Glutamatergic neuron (in vitro differentiated cells): ENCODE measurements at regions not wholly inside any gene's neighbourhood (a gene's known extent, or its start where the extent isn't known, plus 50 kb on each side); places are given as distances from the start of the nearest gene placed in this dataset.
"Not testable (repeated sequence)": the region's sequence is repeated elsewhere in the genome, so short reads cannot be mapped to it uniquely, and the experiment has no call there.

Experiments
- DNase-seq: peaks from one replicate; pipeline ENCODE4 v3.0.0; 2022
- H3K27ac Mint-ChIP-seq: one replicate; pipeline ENCODE4 v1.8.0; 2020; ENCODE audit warnings: mild to moderate bottlenecking, mixed read lengths, inconsistent platforms; ENCODE audit not compliant: unreplicated experiment
- H3K27me3 Mint-ChIP-seq: one replicate; pipeline ENCODE4 v1.8.0; 2020; ENCODE audit warnings: mild to moderate bottlenecking, moderate library complexity, mixed read lengths, inconsistent platforms; ENCODE audit not compliant: unreplicated experiment
- H3K36me3 Mint-ChIP-seq: one replicate; pipeline ENCODE4 v1.8.0; 2020; ENCODE audit warnings: mild to moderate bottlenecking, mixed read lengths, inconsistent platforms; ENCODE audit not compliant: unreplicated experiment
- H3K4me1 Mint-ChIP-seq: one replicate; pipeline ENCODE4 v1.8.0; 2020; ENCODE audit warnings: mild to moderate bottlenecking, low read depth, mixed read lengths, inconsistent platforms; ENCODE audit not compliant: unreplicated experiment
- H3K4me3 Mint-ChIP-seq: one replicate; pipeline ENCODE4 v1.8.0; 2020; ENCODE audit warnings: mild to moderate bottlenecking, mixed read lengths, inconsistent platforms; ENCODE audit not compliant: unreplicated experiment
- H3K9me3 Mint-ChIP-seq: one replicate; pipeline ENCODE4 v1.8.0; 2020; ENCODE audit warnings: mild to moderate bottlenecking, moderate library complexity, mixed read lengths, inconsistent platforms; ENCODE audit not compliant: unreplicated experiment
- TF ChIP-seq, protein P1 (sequence below): fragments of 200-600 bp; sonication (generic); IDR thresholded peaks from one replicate; pipeline ENCODE4 v1.5.0; 2021; ENCODE audit not compliant: partially characterized antibody, unreplicated experiment

DNA sequence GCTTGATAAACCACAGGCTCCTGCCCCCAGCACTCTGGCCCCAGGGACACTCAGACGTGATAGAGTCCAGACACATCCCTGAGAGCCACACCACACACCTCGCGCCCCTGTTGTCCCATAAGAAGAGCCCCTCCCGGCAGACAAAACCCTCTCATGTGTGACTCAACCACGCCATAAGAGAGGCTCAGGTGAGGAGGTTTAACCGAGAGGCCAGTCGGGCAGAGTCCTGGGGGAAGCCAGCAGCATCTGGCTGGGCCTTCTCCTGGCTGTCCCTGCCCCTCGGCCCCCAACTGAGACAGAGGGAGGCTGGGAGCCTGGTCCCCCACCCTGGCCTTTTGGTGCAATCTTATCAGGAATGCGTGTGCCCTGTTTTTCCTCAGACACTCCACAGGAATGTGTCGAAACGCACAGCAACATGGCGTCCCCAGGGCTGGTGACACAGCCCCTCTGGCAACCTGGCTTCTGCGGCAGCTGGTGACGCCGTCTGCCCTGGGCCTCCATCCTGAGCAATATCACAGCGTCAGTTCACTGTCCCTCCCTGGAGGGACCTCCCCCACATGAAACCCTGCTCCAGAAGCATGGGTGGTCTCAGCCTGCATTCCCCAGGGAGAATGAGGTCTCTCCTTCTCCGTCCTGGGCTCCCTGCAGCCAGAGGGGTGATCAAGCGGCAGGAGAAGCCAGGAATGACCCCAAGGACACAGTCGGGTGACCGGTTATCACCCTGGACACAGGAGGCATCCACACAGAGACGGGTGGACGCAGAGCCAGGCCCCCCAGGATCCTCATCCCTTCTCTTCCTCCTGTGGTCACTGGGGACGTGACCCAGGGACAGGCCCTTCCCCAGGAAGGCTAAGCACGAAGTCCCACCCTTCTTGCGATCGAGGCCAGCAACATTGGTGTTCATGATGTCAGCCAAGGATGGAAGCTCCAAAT lies 156.6 kb upstream of the AFDN start:
- Mint-ChIP-seq H3K36me3 (peaks cover 5% of the 10 kb centered on the region), H3K27ac (peak overlapping the region; percentile 43), H3K4me1 (peaks cover 41% of the 10 kb centered on the region), H3K27me3 (peaks cover 14% of the 10 kb centered on the region), H3K4me3 (no peak overlapping the region), H3K9me3 (peaks cover 17% of the 10 kb centered on the region)
- no peak for DNase-seq
- TF ChIP-seq, protein P1, sequence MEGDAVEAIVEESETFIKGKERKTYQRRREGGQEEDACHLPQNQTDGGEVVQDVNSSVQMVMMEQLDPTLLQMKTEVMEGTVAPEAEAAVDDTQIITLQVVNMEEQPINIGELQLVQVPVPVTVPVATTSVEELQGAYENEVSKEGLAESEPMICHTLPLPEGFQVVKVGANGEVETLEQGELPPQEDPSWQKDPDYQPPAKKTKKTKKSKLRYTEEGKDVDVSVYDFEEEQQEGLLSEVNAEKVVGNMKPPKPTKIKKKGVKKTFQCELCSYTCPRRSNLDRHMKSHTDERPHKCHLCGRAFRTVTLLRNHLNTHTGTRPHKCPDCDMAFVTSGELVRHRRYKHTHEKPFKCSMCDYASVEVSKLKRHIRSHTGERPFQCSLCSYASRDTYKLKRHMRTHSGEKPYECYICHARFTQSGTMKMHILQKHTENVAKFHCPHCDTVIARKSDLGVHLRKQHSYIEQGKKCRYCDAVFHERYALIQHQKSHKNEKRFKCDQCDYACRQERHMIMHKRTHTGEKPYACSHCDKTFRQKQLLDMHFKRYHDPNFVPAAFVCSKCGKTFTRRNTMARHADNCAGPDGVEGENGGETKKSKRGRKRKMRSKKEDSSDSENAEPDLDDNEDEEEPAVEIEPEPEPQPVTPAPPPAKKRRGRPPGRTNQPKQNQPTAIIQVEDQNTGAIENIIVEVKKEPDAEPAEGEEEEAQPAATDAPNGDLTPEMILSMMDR: no peak

DNA sequence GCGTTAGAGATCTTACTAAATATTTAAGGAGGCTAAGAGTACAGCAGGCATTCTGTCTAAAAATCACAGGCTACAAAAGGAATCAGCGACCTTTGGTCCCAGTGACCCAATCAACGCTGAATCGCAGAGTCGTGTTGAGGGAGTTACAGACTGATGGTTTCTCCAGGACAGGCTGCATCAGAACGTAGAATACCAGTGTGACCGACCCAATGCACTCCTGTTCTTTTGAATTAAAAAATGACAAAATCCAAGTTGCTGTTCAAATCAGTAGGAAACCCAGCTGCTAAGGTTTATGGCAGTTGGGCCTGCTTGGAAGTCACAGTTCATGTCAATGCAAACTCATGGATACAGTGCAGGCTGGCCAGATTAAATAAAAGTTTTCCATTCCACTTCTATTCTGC lies 155.8 kb upstream of the AFDN start:
- TF ChIP-seq, protein P1: no peak
- no peak overlapping the region for H3K4me3 Mint-ChIP-seq
- DNase-seq: no peak
- peaks cover 39% of the 10 kb centered on the region for H3K4me1 Mint-ChIP-seq
- no peak overlapping the region for H3K27ac Mint-ChIP-seq
- peaks cover 5% of the 10 kb centered on the region for H3K36me3 Mint-ChIP-seq
- H3K9me3 Mint-ChIP-seq: peaks cover 17% of the 10 kb centered on the region
- H3K27me3 Mint-ChIP-seq: peaks cover 15% of the 10 kb centered on the region

DNA sequence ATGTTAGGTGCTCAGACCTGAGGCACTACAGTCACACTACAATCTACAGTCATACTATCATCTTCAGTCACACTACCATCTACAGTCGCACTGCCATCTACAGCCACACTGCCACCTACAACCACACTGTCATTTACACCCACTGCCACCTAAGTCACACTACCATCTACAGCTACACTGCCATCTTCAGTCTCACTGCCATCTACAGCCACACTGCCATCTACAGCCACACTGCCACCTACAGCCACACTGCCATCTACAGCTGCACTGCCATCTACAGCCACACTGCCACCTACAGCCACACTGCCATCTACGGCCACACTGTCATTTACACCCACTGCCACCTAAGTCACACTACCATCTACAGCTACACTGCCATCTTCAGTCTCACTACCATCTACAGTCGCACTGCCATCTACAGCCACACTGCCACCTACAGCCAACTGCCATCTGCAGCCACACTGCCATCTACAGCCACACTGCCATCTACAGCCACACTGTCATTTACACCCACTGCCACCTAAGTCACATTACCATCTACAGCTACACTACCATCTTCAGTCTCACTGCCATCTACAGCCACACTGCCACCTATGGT lies 155.2 kb upstream of the AFDN start:
- not testable (repeated sequence) for H3K4me3 Mint-ChIP-seq, H3K36me3 Mint-ChIP-seq, DNase-seq
- H3K27ac Mint-ChIP-seq: peak overlapping the region; percentile 6
- peaks cover 40% of the 10 kb centered on the region for H3K4me1 Mint-ChIP-seq
- peaks cover 21% of the 10 kb centered on the region for H3K9me3 Mint-ChIP-seq
- peaks cover 20% of the 10 kb centered on the region for H3K27me3 Mint-ChIP-seq

DNA sequence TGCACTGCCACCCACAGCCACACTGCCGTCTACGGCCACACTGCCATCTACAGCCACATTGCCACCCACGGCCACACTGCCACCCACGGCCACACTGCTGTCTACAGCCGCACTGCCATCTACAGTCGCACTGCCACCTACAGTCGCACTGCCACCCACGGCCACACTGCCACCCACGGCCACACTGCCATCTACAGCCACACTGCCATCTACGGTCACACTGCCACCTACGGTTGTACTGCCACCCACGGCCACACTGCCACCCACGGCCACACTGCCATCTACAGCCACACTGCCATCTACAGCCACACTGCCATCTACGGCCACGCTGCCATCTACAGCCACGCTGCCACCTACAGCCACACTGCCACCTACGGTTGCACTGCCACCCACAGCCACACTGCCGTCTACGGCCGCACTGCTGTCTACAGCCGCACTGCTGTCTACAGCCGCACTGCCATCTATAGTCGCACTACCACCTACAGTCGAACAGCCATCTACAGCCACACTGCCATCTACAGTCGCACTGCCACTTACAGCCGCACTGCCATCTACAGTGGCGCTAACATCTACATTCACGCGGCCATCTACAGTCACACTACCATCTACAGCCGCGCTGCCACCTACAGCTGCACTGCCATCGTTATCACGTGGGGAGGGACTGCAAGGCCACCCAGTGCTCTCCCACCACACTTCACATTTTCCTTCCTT lies 154.6 kb upstream of the AFDN start:
- peaks cover 5% of the 10 kb centered on the region for H3K36me3 Mint-ChIP-seq
- DNase-seq: no peak
- TF ChIP-seq, protein P1: no peak
- H3K27ac Mint-ChIP-seq: peak overlapping the region; percentile 17
- peaks cover 38% of the 10 kb centered on the region for H3K4me1 Mint-ChIP-seq
- H3K4me3 Mint-ChIP-seq: no peak overlapping the region
- H3K9me3 Mint-ChIP-seq: peaks cover 23% of the 10 kb centered on the region
- peaks cover 16% of the 10 kb centered on the region for H3K27me3 Mint-ChIP-seq

DNA sequence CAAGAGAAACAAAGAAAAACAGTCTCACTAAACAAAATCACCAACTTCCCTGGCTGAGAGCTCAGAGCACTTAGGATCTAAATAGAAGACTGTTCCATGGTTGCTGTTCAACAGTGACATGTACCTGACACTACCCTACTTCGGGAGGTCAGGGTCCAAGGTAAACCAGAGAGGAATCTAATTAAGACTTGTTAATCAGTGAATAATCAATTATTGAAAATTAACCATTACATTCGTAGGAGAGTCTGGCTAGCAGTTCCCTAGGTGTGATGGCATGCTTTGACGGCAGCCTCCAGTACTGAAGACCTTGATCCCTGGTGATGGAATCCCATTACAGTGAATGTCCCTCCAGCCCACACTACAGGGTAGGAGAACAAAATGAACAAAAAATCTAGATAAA lies 154.0 kb upstream of the AFDN start:
- H3K4me3 Mint-ChIP-seq: no peak overlapping the region
- H3K4me1 Mint-ChIP-seq: peaks cover 41% of the 10 kb centered on the region
- peak overlapping the region; percentile 17 for H3K27ac Mint-ChIP-seq
- TF ChIP-seq, protein P1: no peak
- H3K9me3 Mint-ChIP-seq: peaks cover 25% of the 10 kb centered on the region
- H3K27me3 Mint-ChIP-seq: peaks cover 16% of the 10 kb centered on the region
- peaks cover 5% of the 10 kb centered on the region for H3K36me3 Mint-ChIP-seq
- DNase-seq: no peak
